NCI-H1930 (cell line): ENCODE measurements at regions not wholly inside any gene's neighbourhood (a gene's known extent, or its start where the extent isn't known, plus 50 kb on each side); places are given as distances from the start of the nearest gene placed in this dataset.

Experiments
- DNase-seq, 2 experiments: peaks; one replicate each; lab custom pipeline; 2025; lab: John Stamatoyannopoulos, UW

DNA sequence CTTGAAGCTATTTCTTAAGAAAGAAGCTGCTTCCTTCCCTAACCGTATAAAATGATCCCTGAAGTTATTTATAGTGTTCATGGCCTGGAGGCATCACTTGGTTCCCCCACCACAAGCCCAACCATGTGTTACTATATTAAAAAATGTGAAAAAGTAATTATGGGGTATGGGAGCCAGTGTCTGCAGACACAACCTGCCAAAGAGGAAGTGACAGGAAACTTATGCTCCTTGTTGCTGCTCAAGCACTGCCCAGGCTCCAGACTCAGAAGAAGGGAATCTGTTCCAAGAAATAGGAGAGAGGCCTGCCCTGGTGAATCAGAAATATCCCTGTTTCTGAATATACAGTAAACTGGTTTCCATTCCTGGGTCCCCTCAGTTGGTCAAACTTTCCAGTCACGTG is 217.2 kb upstream of the BMP4 start:
- no peak for DNase-seq

DNA sequence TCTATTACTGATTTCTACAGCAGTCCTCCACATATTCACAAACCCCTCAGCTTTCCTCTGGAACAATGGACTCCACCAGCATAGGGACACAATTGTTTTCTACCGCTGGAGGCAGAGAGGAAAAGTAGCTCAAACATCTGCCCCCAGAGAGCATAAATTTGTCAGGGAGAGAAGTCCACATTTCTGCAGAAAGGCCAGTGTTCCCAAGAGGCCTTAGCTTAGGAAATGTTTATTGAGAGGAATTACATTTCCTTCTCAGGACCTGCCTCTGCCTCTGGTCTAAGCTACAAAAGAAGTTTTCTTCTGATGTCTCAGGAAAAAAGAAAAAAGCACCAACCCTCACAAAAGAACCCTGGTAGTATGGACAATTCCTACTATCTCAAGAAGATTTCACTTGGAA is 217.8 kb upstream of the BMP4 start:
- DNase-seq = no peak

GRCh38 chr14:54175298-54175942 is 218.8 kb upstream of the BMP4 start:
- peak; percentile 48 to 69 for DNase-seq

- DNase-seq = no peak
These were observed 219.8 kb upstream of the CDKN3 start for GRCh38 chr14:54177019-54177418.

DNA sequence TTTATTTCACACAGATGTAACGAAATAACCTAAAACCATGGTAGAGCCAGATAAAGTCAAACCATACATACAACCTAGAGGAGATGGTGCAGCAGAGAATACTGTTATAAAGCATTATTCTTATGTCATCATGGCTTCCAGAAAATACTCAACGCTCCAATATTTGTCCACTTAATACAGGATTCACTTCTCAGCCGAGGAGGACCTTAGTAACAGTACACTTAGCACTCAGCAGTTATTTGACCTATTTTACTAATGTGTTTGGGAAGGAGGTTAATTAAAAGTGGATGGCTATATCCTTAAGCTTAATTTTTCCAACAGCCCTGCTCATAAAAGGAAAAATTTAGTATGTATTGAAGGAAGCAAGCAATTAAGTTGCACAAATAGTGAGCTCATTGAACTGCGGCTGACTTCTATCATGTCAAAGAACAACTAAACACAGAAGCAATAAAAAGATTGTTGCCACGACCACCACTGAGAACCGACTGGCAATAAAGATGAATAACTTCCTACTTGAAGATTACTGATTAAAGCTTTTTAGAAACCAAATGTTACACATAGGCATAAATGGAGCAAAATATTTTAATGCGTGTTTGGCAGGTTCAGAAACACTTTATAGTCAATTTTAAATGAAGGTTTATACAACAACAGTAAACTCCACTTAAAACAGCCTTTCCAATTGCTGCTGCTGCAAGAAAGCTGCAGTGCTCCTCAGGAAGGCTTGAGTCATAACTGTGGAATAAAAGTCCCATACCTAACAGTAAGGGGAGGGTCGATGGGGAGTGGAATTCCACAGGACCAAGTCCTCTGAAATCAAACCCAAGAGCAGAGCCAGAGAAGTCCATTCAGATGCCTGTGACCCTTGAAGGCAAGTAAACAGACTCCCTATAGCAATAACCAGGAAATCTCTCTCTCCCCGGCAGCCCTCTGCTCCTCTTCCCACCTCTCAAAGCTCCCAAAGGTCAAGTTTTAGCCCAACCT is 218.9 kb upstream of the CDKN3 start:
- DNase-seq = no peak

DNA sequence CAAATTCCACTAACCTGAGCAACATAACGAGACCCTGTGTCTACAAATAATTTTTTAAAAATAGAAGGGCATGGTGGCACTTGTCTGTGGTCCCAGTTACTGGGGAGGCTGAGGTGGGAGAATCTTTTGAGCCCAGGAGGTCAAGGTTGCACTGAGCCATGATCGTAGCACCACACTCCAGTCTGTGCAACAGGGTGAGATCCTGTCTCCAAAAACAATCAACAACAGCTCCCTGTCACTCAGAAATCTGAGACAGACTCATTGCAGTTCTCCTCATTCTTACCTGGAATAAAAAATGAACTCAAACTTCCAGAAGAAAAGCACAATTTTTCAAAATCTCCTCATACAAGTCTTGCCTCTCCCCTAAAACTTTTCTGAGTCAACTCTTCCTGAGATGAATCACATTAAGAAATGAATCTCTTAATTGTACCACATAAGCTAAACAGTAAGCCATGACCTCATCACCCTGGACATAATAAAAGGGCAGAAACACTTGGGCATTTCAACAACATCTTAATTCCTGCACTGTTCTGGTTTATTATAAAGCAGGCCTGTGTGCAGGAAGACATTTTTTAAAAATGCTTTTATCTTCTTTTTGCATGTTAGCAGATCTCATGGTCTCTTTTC is 214.3 kb upstream of the CDKN3 start:
- DNase-seq = no peak

DNA sequence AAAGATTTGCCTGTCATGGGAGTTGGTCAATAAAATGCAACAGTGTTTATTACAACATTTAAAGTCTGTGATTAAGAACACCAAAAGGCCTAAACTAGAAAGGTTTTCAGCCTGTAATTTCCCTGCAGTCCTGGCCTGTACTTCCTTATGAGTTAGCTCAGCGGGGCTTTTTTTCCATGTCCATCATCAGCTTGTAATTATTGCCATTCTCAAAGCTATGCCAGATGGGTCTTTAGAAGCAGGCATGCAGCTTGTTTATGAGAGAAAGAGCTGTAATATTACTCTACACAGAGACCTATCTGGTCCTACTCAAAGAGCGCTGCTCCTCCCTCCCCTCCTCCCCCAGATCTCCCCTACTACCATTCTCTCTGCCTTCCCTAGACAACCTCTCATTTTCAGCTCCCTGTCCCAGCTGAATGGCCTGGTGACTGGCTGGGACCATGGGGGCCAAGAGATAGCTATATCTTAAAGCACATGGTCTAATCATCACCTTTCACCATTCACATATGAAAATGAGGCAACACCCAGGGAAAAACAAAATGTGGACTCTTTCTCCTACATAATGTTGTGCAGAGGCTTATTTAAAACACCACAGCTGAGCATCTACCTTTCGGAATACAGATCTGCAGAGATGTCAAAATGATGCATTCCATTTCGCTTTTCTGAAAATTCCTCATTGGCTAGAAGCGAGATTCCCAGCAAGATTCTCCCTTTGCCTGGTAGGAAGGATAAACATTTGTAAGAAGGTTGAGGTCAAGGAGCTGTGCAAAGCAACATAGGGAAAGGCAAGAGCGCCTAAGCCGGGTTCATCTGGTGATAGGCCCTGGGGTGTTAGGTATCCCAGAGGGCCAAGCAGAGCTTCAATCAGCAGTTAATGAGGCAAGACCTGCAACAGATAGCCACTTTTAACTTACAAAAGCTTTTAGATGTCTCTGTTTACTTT is 209.7 kb upstream of the CDKN3 start:
- no peak for DNase-seq

GRCh38 chr14:54188064-54188666 is 208.6 kb upstream of the CDKN3 start:
- DNase-seq = no peak

GRCh38 chr14:54189333-54189732 is 207.5 kb upstream of the CDKN3 start:
- no peak for DNase-seq

GRCh38 chr14:54189748-54190354 is 207.0 kb upstream of the CDKN3 start:
- no peak for DNase-seq

DNA sequence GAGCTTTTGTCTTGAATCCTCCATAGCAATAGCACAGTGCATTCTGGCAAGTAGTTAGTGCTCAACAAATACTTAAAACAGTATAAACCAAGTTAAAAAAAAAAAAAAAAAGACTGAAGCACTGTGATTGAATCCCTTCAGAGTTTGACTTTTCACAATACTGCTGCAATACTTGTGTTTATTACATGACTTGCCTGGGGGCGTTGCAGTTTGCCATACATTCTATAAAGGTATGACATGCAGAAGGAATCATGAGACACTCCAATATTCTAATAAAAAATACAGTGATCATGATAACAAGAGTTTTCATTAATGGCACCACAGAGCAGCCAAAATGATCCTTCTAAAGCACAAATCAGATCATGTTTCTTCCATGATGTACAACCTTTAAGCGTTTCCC is 205.0 kb upstream of the CDKN3 start:
- DNase-seq = no peak

DNA sequence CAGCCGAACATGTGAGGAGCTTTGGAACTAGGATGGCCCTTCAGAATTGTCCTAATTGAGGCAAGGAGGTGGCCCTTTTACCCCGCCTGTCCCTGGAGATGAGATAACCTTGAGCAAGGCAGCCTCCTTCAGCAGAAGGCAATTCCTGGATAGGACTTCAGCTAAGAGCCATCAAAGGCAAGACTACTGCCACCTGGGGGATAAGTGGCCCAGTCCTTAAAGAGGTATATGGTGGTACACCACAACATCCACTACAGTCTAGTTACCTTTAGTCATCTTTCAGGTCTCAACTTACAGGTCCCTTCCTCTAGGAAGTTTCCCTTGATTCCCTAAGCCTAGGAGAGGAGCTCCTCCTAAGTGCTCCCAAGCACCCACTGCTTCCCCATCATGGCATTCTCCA is 204.2 kb upstream of the CDKN3 start:
- no peak for DNase-seq

DNA sequence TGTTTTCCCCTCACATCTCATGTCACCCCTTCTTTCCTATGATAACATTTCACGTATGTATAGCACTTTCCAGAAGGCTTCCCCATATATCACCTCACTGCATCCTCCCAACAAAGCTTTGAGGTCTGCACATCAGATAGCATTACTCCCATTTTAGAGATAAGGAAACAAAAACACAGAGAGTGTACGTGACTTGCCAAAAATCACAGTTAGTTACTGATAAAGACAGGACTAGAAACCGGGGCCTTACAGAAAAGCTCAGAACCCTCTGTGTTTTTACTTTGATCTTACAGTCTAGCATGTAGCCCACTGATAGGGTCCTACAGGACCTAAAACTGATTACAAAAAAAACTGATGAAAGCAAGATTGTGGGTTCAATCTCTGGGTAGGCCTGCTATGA is 202.9 kb upstream of the CDKN3 start:
- DNase-seq = no peak

DNA sequence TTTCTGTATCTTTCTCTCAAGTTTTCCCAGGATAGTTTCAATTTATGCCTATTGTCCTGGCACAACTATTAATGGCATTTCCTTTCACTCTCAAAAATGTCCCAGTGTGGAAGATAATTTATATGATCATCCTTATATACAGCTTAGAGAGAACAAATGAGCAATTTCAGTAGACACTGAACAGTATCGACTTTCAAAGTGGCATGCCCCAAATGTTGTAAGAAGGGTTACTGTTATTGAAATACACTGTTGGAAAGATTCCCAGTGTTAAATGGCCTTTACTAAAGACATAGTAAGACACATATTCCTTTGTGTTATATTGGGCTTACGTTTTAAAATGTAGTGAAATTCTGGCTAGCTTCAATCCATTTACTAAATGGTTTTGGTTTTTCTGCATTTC is 202.3 kb upstream of the CDKN3 start:
- no peak for DNase-seq

DNA sequence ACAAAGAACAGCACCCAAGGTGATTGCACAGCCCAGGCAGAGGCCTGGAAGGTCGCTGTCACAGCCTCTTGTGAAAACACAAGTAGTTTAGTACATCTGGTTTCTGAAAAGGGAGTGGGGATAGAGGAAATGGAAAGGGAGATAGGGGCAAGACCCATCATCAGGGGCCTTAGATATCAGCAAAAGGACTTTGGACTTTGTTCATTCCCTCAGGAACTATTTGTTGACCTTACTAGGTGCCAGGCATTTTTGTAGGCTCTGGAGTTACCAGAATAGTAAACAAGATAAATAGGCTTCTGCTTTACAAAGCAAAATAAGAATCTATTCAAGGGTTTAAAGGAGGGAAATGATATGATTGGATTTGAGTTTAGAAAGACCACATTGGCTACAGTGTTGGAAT is 199.4 kb upstream of the CDKN3 start:
- no peak for DNase-seq

DNA sequence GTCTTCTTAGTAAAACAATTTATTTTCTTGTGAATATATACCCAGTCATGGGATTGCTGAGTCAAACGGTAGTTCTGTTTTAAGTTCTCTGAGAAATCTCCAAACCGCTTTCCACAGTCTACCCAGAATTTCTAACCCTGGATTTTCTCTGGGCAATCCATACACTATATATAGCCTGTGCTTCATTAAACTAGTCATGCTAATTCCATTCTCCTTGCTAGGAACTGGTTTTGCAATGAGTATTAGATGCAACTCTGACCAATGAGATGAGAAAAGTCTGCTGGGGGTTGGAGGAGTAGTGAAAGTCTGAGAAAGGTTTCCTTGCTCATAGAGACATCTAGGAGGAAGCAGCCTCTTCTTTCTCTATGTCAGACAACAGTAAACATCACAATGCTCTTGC is 196.1 kb upstream of the CDKN3 start:
- no peak for DNase-seq

GRCh38 chr14:54202288-54202687 is 194.5 kb upstream of the CDKN3 start:
- DNase-seq = no peak

DNA sequence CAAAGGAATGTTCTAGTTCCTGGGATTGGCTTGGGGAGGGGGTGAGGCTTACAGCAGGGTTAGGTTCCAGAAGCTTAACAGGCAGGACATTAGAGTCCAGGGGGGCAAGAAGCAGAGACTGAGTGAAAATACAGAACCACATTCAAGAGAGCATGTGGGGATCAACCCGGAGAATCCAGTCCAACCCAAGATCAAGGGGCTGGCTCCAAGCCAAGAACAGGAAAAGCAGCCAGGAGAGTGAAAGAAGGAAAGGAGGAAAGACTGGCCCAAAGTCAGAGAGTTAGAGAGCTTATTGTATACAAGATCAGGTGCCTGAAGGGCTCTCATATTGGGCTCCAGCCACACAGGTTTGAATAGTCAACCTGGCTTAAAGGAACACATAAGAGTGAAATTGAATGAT is 190.3 kb upstream of the CDKN3 start:
- DNase-seq = no peak

DNA sequence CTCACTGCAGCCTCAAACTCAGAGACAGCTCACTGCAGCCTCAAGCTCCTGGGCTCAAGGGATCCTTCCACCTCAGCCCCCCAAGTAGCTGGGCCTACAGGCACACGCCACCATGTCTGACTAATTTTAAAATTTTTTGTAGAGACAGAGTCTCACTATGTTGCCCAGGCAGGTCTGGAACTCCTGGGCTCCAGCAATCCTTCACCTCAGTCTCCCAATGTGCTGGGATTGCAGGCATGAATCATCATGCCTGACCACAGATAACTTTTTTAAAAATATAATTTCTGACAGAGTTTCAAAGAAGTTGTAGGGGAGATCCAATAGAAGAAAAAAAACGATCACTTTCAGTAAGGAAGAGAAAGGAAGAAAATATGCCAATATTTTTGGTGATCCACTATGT is 189.7 kb upstream of the CDKN3 start:
- no peak for DNase-seq

DNA sequence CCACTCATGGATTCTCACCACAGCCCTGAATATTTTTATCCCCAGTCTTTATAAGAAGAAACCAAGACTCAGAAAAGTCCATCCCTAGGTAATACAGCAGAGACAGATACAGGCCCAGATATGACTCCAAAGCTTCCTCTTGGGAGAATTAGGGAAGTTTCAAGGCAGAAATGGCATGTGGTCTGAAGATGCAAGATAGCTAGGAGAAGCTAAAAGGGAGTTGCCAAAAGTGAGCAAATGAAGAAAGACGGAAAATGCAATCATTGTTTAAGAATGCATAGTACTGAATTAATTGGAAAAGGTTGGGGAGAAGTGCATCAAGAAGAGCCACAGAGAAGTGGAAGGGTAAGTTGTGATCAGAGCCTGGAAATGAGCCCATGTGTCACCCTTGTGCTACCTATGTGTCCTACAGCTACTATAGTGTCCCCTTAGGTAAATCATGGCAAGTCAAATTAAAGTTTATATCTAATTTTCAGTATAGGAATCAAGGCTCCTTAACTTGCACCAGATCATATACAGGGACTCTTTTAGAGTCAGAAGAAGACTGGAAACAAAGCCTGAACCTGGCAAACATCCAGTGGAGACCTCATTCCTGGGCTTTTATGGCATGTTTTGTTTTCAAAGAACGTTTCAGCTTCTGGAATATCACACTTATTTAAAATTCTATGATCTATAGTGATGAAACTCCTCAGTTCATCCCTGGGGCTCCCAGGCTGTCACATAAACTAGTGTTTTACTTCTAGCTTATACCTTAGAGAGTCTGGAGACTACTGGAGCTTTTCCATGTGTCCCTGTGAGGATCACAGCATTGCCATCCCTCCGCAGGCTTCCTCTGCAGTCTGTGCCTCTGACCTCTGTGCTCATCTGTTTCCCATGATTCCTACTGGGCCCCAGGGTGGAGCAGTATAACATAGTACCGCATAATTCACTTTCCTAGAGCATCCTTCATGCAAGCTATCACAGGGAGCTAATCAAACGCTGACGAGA is 189.0 kb upstream of the CDKN3 start:
- DNase-seq = no peak
